ENCODE measurements at regions not wholly inside any gene's neighbourhood (a gene's known extent, or its start where the extent isn't known, plus 50 kb on each side); places are given as distances from the start of the nearest gene placed in this dataset.

- Mint-ChIP-seq H3K4me1 (ENCODE audit: low read depth) (no peaks in the 10 kb centered on the region), H3K9me3 (no peaks in the 10 kb centered on the region), H3K36me3 (ENCODE audit: low read depth) (no peaks in the 10 kb centered on the region), H3K27ac (no peak overlapping the region), H3K27me3 (peaks cover 6% of the 10 kb centered on the region), H3K4me3 (no peak overlapping the region)
- POLR2A ChIA-PET, result no interaction called here
- CTCF ChIA-PET, result no interaction called here
- ATAC-seq (no peak), DNase-seq (no peak)
- TF ChIP-seq, protein P1, sequence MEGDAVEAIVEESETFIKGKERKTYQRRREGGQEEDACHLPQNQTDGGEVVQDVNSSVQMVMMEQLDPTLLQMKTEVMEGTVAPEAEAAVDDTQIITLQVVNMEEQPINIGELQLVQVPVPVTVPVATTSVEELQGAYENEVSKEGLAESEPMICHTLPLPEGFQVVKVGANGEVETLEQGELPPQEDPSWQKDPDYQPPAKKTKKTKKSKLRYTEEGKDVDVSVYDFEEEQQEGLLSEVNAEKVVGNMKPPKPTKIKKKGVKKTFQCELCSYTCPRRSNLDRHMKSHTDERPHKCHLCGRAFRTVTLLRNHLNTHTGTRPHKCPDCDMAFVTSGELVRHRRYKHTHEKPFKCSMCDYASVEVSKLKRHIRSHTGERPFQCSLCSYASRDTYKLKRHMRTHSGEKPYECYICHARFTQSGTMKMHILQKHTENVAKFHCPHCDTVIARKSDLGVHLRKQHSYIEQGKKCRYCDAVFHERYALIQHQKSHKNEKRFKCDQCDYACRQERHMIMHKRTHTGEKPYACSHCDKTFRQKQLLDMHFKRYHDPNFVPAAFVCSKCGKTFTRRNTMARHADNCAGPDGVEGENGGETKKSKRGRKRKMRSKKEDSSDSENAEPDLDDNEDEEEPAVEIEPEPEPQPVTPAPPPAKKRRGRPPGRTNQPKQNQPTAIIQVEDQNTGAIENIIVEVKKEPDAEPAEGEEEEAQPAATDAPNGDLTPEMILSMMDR (IDR thresholded peaks at IDR 0.05), result no peak
- intact Hi-C loops (cut with micrococcal nuclease), result no loop called here
Measured at GRCh38 chr6:145241039-145241438, 494.3 kb downstream of the EPM2A start.

DNA sequence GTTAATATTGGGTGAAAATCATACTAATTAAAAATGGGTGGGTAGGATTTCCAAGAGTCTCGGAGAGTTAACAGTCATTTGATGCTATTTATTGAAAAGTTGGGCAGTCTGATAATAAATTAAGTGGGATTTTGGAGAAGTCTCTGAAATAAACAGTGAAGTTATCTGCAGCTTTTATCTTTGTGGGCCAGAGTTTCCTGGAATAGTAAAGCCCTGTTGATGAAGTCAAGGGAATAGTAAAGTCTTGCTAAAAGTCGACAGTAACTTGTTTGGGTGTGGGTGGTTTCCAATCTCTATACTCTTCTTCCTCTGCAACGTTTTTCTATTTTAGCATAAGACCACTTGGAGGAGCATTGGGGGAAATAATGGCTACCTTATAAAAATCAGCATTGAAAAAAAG, 493.6 kb downstream of the EPM2A start:
- no peaks in the 10 kb centered on the region for H3K36me3 Mint-ChIP-seq (ENCODE audit: low read depth)
- intact Hi-C loops (cut with micrococcal nuclease), result no loop called here
- TF ChIP-seq, protein P1 (IDR thresholded peaks at IDR 0.05), result no peak
- ChIA-PET CTCF (no interaction called here), POLR2A (no interaction called here)
- ATAC-seq (no peak), DNase-seq (no peak)
- H3K27me3 Mint-ChIP-seq, result peaks cover 6% of the 10 kb centered on the region
- H3K4me3 Mint-ChIP-seq, result no peak overlapping the region
- no peaks in the 10 kb centered on the region for H3K9me3 Mint-ChIP-seq
- H3K4me1 Mint-ChIP-seq (ENCODE audit: low read depth), result no peaks in the 10 kb centered on the region
- H3K27ac Mint-ChIP-seq, result no peak overlapping the region

DNA sequence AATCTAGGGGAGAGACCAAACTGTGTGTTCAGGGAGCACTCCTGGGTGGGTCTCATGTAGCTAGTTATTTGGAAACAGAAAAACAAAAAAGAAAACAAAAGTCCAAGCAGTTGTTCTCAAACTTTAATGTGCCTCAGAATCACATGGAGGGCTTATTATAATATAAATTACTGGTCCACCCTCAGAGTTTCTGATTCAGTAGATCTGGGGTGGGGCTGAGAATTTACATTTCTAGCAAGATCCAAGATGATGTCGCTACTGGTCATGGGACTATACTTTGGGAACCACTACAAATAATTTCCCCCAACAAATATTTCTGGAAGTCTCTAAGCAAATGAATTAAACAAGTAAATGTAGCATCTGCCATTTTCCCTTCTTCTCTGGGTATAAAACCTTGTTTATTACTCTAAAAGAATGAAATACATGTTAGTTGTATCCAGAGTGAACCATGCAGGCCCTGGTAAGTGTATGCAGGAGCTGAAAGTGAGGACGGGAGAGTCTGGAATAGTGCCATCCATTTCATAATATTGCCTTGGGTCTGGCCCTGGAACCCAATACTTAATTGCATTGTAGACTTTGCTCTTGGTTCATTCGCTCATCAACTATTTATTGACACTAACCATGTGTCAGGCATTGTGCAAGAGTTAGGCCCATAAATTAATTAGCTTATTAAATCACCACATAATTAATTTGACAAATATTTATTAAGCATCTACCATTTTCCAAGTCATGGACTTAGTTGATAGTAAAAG, 490.8 kb downstream of the EPM2A start:
- Mint-ChIP-seq H3K4me3 (no peak overlapping the region), H3K27ac (no peak overlapping the region), H3K27me3 (peaks cover 4% of the 10 kb centered on the region), H3K4me1 (ENCODE audit: low read depth) (no peaks in the 10 kb centered on the region), H3K9me3 (no peaks in the 10 kb centered on the region), H3K36me3 (ENCODE audit: low read depth) (no peaks in the 10 kb centered on the region)
- POLR2A ChIA-PET, result interaction anchor here (0.6 kb wide), 1 partner anchor 339 kb away, joined by 3 read pairs; no protein-coding TSS in a partner anchor
- DNase-seq (no peak), ATAC-seq (no peak)
- intact Hi-C loops (cut with micrococcal nuclease), result no loop called here
- TF ChIP-seq, protein P1 (IDR thresholded peaks at IDR 0.05), result no peak
- CTCF ChIA-PET, result no interaction called here

DNA sequence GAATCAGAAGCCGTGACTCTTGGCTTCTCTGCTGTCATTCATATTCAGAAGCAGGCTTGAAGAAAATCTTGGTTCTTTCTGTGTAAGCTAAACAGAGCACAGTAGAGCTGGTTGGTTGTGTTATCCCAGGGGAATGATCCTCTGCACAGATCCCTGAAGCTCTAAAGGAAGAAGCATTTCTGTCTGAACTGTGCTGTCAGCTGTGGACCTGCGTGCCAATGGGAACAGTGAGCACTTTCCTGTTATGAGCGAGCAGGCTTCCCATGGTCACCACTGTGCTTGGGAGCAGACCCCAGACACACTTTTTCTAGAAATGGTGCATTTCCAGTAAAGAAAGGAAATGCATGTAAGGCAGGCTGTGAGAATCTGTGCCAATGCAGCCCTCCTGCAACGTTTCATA, 490.2 kb downstream of the EPM2A start:
- intact Hi-C loops (cut with micrococcal nuclease), result no loop called here
- Mint-ChIP-seq H3K4me1 (ENCODE audit: low read depth) (no peaks in the 10 kb centered on the region), H3K27me3 (peaks cover 4% of the 10 kb centered on the region), H3K4me3 (no peak overlapping the region), H3K9me3 (no peaks in the 10 kb centered on the region), H3K36me3 (ENCODE audit: low read depth) (no peaks in the 10 kb centered on the region), H3K27ac (no peak overlapping the region)
- CTCF ChIA-PET, result no interaction called here
- TF ChIP-seq, protein P1 (IDR thresholded peaks at IDR 0.05), result no peak
- DNase-seq (no peak), ATAC-seq (no peak)
- POLR2A ChIA-PET, result no interaction called here

GRCh38 chr6:145247692-145248419, 487.5 kb downstream of the EPM2A start:
- Mint-ChIP-seq H3K9me3 (no peaks in the 10 kb centered on the region), H3K4me3 (no peak overlapping the region), H3K27me3 (no peaks in the 10 kb centered on the region), H3K4me1 (ENCODE audit: low read depth) (no peaks in the 10 kb centered on the region), H3K27ac (no peak overlapping the region), H3K36me3 (ENCODE audit: low read depth) (no peaks in the 10 kb centered on the region)
- no peak for DNase-seq
- TF ChIP-seq, protein P1 (IDR thresholded peaks at IDR 0.05), result no peak
- POLR2A ChIA-PET, result no interaction called here
- ATAC-seq, result no peak
- intact Hi-C loops (cut with micrococcal nuclease), result no loop called here
- CTCF ChIA-PET, result no interaction called here
